Body of pancreas (tissue), 4 donors: ENCODE measurements at regions not wholly inside any gene's neighbourhood (a gene's known extent, or its start where the extent isn't known, plus 50 kb on each side); places are given as distances from the start of the nearest gene placed in this dataset.
"Not testable (repeated sequence)": the region's sequence is repeated elsewhere in the genome, so short reads cannot be mapped to it uniquely, and the experiment has no call there.

ENCODE experiments used
- ATAC-seq: fragments of 150-250 bp; one replicate; pipeline ENCODE4 v1.9.1; 2016
- DNase-seq, 4 donors: peaks; one replicate each; pipeline ENCODE4 v3.0.0-alpha.2; 2019
- H3K27ac ChIP-seq, 4 donors: fragments of 200-600 bp; sonication (generic); 1 replicate in 3 of 4; 2 replicates in 1 of 4; pipeline versions ENCODE4 v1.5.1 to v1.6.1; 2016 to 2019; ENCODE audit warnings: mild to moderate bottlenecking in 1 of 4, mixed read lengths in 1 of 4, moderate library complexity in 1 of 4
- H3K27me3 ChIP-seq, 2 donors: fragments of 200-600 bp; sonication (generic); one replicate each; pipeline ENCODE4 v1.6.0; 2016; ENCODE audit warnings: mild to moderate bottlenecking in 1 of 2
- H3K36me3 ChIP-seq, 2 donors: fragments of 200-600 bp; sonication (generic); replicated peaks in 1 of 2; 2 replicates each; pipeline ENCODE4 v1.5.1; 2016; ENCODE audit warnings: low read depth in 2 of 2; ENCODE audit not compliant: insufficient read depth in 1 of 2
- H3K4me1 ChIP-seq: fragments of 200-600 bp; sonication (generic); one replicate; pipeline ENCODE4 v1.6.0; 2016
- H3K4me3 ChIP-seq, 2 donors: fragments of 200-600 bp; sonication (generic); 1 replicate in 1 of 2; 2 replicates in 1 of 2; pipeline ENCODE4 v1.5.1; 2016 to 2019
- H3K9me3 ChIP-seq, 3 donors: fragments of 200-600 bp; sonication (generic); 1 replicate in 2 of 3; 2 replicates in 1 of 3; pipeline ENCODE4 v1.5.1; 2016
- CTCF ChIP-seq, 7 experiments: fragments of 450-650 bp in 4 of 7; fragments of 200-600 bp in 3 of 7; sonication (generic) in 3 of 7; IDR thresholded peaks; one replicate each; pipeline ENCODE4 v1.5.1; 2016 to 2019; ENCODE audit warnings: antibody characterized with exemption in 7 of 7
- POLR2A ChIP-seq, 3 donors: fragments of 450-650 bp; IDR thresholded peaks; one replicate each; pipeline ENCODE4 v1.6.1; 2016; ENCODE audit warnings: antibody characterized with exemption in 3 of 3, mild to moderate bottlenecking in 2 of 3
- WGBS, 2 donors: methylation state at CpG; one replicate each; pipeline ENCODE4 v1.1.5; 2017; 5-methylcytosine and 5-hydroxymethylcytosine counted together
- intact Hi-C: fragments of 100-400 bp; cut with DNase I; formaldehyde crosslinking; loops from one replicate; pipeline ENCODE4 v1.15.1; 2023

- intact Hi-C loops, result no loop called here
- no peak overlapping the region for H3K4me3 ChIP-seq
- H3K36me3 ChIP-seq, result no peaks in the 10 kb centered on the region
- no peaks in the 10 kb centered on the region for H3K4me1 ChIP-seq
- no peak for TF ChIP-seq POLR2A (IDR thresholded peaks at IDR 0.05)
- TF ChIP-seq CTCF (IDR thresholded peaks at IDR 0.05), result no peak
- no peak for DNase-seq
- H3K27me3 ChIP-seq, result no peaks in the 10 kb centered on the region
- no peaks in the 10 kb centered on the region for H3K9me3 ChIP-seq
- 32 to 33% methylated on average over 3 of the region's 3 CpGs for WGBS, 2 donors
- no peak for ATAC-seq
- no peak overlapping the region for H3K27ac ChIP-seq
Measured at GRCh38 chr4:130028552-130028951, 932.6 kb downstream of the C4orf33 start.

GRCh38 chr4:130029442-130029841, 933.5 kb downstream of the C4orf33 start:
- WGBS, 2 donors, result 4 to 33% methylated on average over 1 of the region's 1 CpG
- H3K36me3 ChIP-seq, result no peaks in the 10 kb centered on the region
- no peak overlapping the region for H3K4me3 ChIP-seq
- H3K4me1 ChIP-seq, result no peaks in the 10 kb centered on the region
- no peaks in the 10 kb centered on the region for H3K9me3 ChIP-seq
- DNase-seq, result no peak
- no peak overlapping the region for H3K27ac ChIP-seq
- no peaks in the 10 kb centered on the region for H3K27me3 ChIP-seq
- no peak for TF ChIP-seq POLR2A (IDR thresholded peaks at IDR 0.05)
- no peak for TF ChIP-seq CTCF (IDR thresholded peaks at IDR 0.05)
- intact Hi-C loops, result no loop called here
- ATAC-seq, result no peak

- intact Hi-C loops, result no loop called here
- TF ChIP-seq POLR2A (IDR thresholded peaks at IDR 0.05), result no peak
- no peak for TF ChIP-seq CTCF (IDR thresholded peaks at IDR 0.05)
- ATAC-seq, result no peak
Measured at GRCh38 chr4:130031858-130032257, 935.9 kb downstream of the C4orf33 start.

GRCh38 chr4:130033657-130034056, 937.7 kb downstream of the C4orf33 start:
- ATAC-seq, intact Hi-C loops, DNase-seq: not testable (repeated sequence)

More at GRCh38 chr4:130031858-130032257, 935.9 kb downstream of the C4orf33 start:
- DNase-seq, result no peak
- 91 to 94% methylated on average over 4 of the region's 4 CpGs for WGBS, 2 donors
- H3K36me3 ChIP-seq, result no peaks in the 10 kb centered on the region
- H3K4me1 ChIP-seq, result no peaks in the 10 kb centered on the region
- no peaks in the 10 kb centered on the region for H3K9me3 ChIP-seq
- no peak overlapping the region for H3K27ac ChIP-seq
- no peak overlapping the region for H3K4me3 ChIP-seq
- no peaks in the 10 kb centered on the region for H3K27me3 ChIP-seq

GRCh38 chr4:130034876-130035275, 938.9 kb downstream of the C4orf33 start:
- Histone ChIP-seq H3K27me3 (no peaks in the 10 kb centered on the region), H3K9me3 (no peaks in the 10 kb centered on the region), H3K4me3 (no peak overlapping the region), H3K4me1 (no peaks in the 10 kb centered on the region), H3K36me3 (no peaks in the 10 kb centered on the region), H3K27ac (no peak overlapping the region)
- ATAC-seq (no peak), DNase-seq (no peak)
- TF ChIP-seq POLR2A (IDR thresholded peaks at IDR 0.05) (no peak), CTCF (IDR thresholded peaks at IDR 0.05) (no peak)
- intact Hi-C loops, result no loop called here

More at GRCh38 chr4:130033657-130034056, 937.7 kb downstream of the C4orf33 start:
- H3K9me3 ChIP-seq, H3K4me1 ChIP-seq, H3K36me3 ChIP-seq, H3K27ac ChIP-seq, H3K4me3 ChIP-seq, H3K27me3 ChIP-seq: not testable (repeated sequence)
- WGBS, 2 donors, result 94 to 97% methylated on average over 7 of the region's 7 CpGs
